ENCODE measurements at regions not wholly inside any gene's neighbourhood (a gene's known extent, or its start where the extent isn't known, plus 50 kb on each side); places are given as distances from the start of the nearest gene placed in this dataset.

GRCh38 chr12:17691369-17691768, 398.6 kb downstream of the RERGL start:
- TF ChIP-seq ETV6 (CRISPR knock-in tag; IDR thresholded peaks at IDR 0.05) (no peak), FOXP4 (CRISPR knock-in tag; IDR thresholded peaks at IDR 0.05) (no peak), CTCF (IDR thresholded peaks at IDR 0.05) (no peak), STAT6 (CRISPR knock-in tag; conservative IDR thresholded peaks at IDR 0.05; ENCODE audit: low read depth) (no peak), USF2 (CRISPR knock-in tag; IDR thresholded peaks at IDR 0.05) (no peak), CREB1 (CRISPR knock-in tag; IDR thresholded peaks at IDR 0.05) (no peak), ATF1 (CRISPR knock-in tag; IDR thresholded peaks at IDR 0.05) (no peak), ZNF425 (CRISPR knock-in tag; conservative IDR thresholded peaks at IDR 0.05) (no peak), MAX (CRISPR knock-in tag; IDR thresholded peaks at IDR 0.05) (no peak), SP1 (CRISPR knock-in tag; conservative IDR thresholded peaks at IDR 0.05) (no peak), PREB (CRISPR knock-in tag; IDR thresholded peaks at IDR 0.05; ENCODE audit: borderline replicate concordance) (no peak)
